ENCODE measurements at regions not wholly inside any gene's neighbourhood (a gene's known extent, or its start where the extent isn't known, plus 50 kb on each side); places are given as distances from the start of the nearest gene placed in this dataset.

GRCh38 chr18:42568773-42569172 lies 546.7 kb downstream of the RIT2 start:
- Histone ChIP-seq H3K4me1 (no peaks in the 10 kb centered on the region), H3K4me3 (no peak overlapping the region), H3K27ac (no peak overlapping the region), H3K9me3 (no peaks in the 10 kb centered on the region), H3K36me3 (no peaks in the 10 kb centered on the region), H3K27me3 (no peaks in the 10 kb centered on the region)
- TF ChIP-seq POLR2A (IDR thresholded peaks at IDR 0.05) (no peak), POLR2AphosphoS5 (IDR thresholded peaks at IDR 0.05) (no peak), CTCF (IDR thresholded peaks at IDR 0.05) (no peak)
- no peak for DNase-seq (ENCODE audit: low spot score in 2 of 2)
- intact Hi-C loops (cut with DNase I; ENCODE audit: low total_unique reads): no loop called here

- intact Hi-C loops (cut with DNase I; ENCODE audit: low total_unique reads): no loop called here
- DNase-seq (ENCODE audit: low spot score in 2 of 2): no peak
- Histone ChIP-seq H3K27ac (no peak overlapping the region), H3K27me3 (no peaks in the 10 kb centered on the region), H3K4me1 (no peaks in the 10 kb centered on the region), H3K4me3 (no peak overlapping the region), H3K36me3 (no peaks in the 10 kb centered on the region), H3K9me3 (no peaks in the 10 kb centered on the region)
- TF ChIP-seq CTCF (IDR thresholded peaks at IDR 0.05) (no peak), POLR2AphosphoS5 (IDR thresholded peaks at IDR 0.05) (no peak), POLR2A (IDR thresholded peaks at IDR 0.05) (no peak)
These were observed 540.6 kb downstream of the RIT2 start for GRCh38 chr18:42574871-42575270.

GRCh38 chr18:42576124-42576523 lies 539.4 kb downstream of the RIT2 start:
- no peak overlapping the region for H3K4me3 ChIP-seq

GRCh38 chr18:42578792-42579191 lies 536.7 kb downstream of the RIT2 start:
- Histone ChIP-seq H3K4me3 (no peak overlapping the region), H3K9me3 (no peaks in the 10 kb centered on the region), H3K27me3 (no peaks in the 10 kb centered on the region), H3K27ac (no peak overlapping the region), H3K36me3 (no peaks in the 10 kb centered on the region), H3K4me1 (no peaks in the 10 kb centered on the region)
- intact Hi-C loops (cut with DNase I; ENCODE audit: low total_unique reads): no loop called here
- no peak for TF ChIP-seq POLR2A (IDR thresholded peaks at IDR 0.05)
- no peak for TF ChIP-seq CTCF (IDR thresholded peaks at IDR 0.05)
- TF ChIP-seq POLR2AphosphoS5 (IDR thresholded peaks at IDR 0.05): no peak
- DNase-seq (ENCODE audit: low spot score in 2 of 2): no peak

More at GRCh38 chr18:42576124-42576523, 539.4 kb downstream of the RIT2 start:
- Histone ChIP-seq H3K9me3 (no peaks in the 10 kb centered on the region), H3K36me3 (no peaks in the 10 kb centered on the region), H3K27ac (no peak overlapping the region), H3K27me3 (no peaks in the 10 kb centered on the region), H3K4me1 (no peaks in the 10 kb centered on the region)
- intact Hi-C loops (cut with DNase I; ENCODE audit: low total_unique reads): no loop called here
- no peak for DNase-seq (ENCODE audit: low spot score in 2 of 2)
- no peak for TF ChIP-seq POLR2A (IDR thresholded peaks at IDR 0.05)
- TF ChIP-seq CTCF (IDR thresholded peaks at IDR 0.05): no peak
- TF ChIP-seq POLR2AphosphoS5 (IDR thresholded peaks at IDR 0.05): no peak

GRCh38 chr18:42582266-42582665 lies 533.2 kb downstream of the RIT2 start:
- Histone ChIP-seq H3K9me3 (no peaks in the 10 kb centered on the region), H3K4me3 (no peak overlapping the region), H3K36me3 (no peaks in the 10 kb centered on the region), H3K4me1 (no peaks in the 10 kb centered on the region), H3K27ac (no peak overlapping the region), H3K27me3 (no peaks in the 10 kb centered on the region)
- no peak for DNase-seq (ENCODE audit: low spot score in 2 of 2)
- no peak for TF ChIP-seq CTCF (IDR thresholded peaks at IDR 0.05)
- TF ChIP-seq POLR2AphosphoS5 (IDR thresholded peaks at IDR 0.05): no peak
- TF ChIP-seq POLR2A (IDR thresholded peaks at IDR 0.05): no peak
- intact Hi-C loops (cut with DNase I; ENCODE audit: low total_unique reads): no loop called here

Data from breast epithelium (tissue), 4 donors.